ENCODE measurements at regions not wholly inside any gene's neighbourhood (a gene's known extent, or its start where the extent isn't known, plus 50 kb on each side); places are given as distances from the start of the nearest gene placed in this dataset.

GRCh38 chr5:10069637-10070313, 179.9 kb downstream of the ATPSCKMT start:
- DNase-seq, result no peak
- Histone ChIP-seq H3K27me3 (no peaks in the 10 kb centered on the region), H3K27ac (no peak overlapping the region), H3K4me1 (no peaks in the 10 kb centered on the region), H3K4me3 (no peak overlapping the region), H3K36me3 (no peaks in the 10 kb centered on the region), H3K9me3 (replicated peaks) (no peaks in the 10 kb centered on the region)

GRCh38 chr5:10065428-10066000, 184.2 kb downstream of the ATPSCKMT start:
- no peak for DNase-seq
- Histone ChIP-seq H3K27ac (no peak overlapping the region), H3K4me3 (no peak overlapping the region), H3K27me3 (no peaks in the 10 kb centered on the region), H3K9me3 (replicated peaks) (no peaks in the 10 kb centered on the region), H3K36me3 (no peaks in the 10 kb centered on the region), H3K4me1 (no peaks in the 10 kb centered on the region)

GRCh38 chr5:10064546-10065195, 185.0 kb downstream of the ATPSCKMT start:
- H3K4me1 ChIP-seq, result no peaks in the 10 kb centered on the region
- no peak overlapping the region for H3K27ac ChIP-seq
- H3K36me3 ChIP-seq, result no peaks in the 10 kb centered on the region
- H3K4me3 ChIP-seq, result no peak overlapping the region
- DNase-seq, result no peak
- no peaks in the 10 kb centered on the region for H3K27me3 ChIP-seq
- no peaks in the 10 kb centered on the region for H3K9me3 ChIP-seq (replicated peaks)

- H3K4me1 ChIP-seq, result no peaks in the 10 kb centered on the region
- no peaks in the 10 kb centered on the region for H3K36me3 ChIP-seq
- H3K9me3 ChIP-seq (replicated peaks), result no peaks in the 10 kb centered on the region
- H3K4me3 ChIP-seq, result no peak overlapping the region
- DNase-seq, result no peak
- no peaks in the 10 kb centered on the region for H3K27me3 ChIP-seq
- H3K27ac ChIP-seq, result no peak overlapping the region
These were observed 185.7 kb downstream of the ATPSCKMT start for GRCh38 chr5:10063997-10064396.

- no peak overlapping the region for H3K27ac ChIP-seq
- DNase-seq, result no peak
- H3K36me3 ChIP-seq, result no peaks in the 10 kb centered on the region
- H3K4me1 ChIP-seq, result no peaks in the 10 kb centered on the region
- H3K27me3 ChIP-seq, result no peaks in the 10 kb centered on the region
- no peak overlapping the region for H3K4me3 ChIP-seq
- no peaks in the 10 kb centered on the region for H3K9me3 ChIP-seq (replicated peaks)
These were observed 189.7 kb downstream of the ATPSCKMT start for GRCh38 chr5:10059980-10060379.

GRCh38 chr5:10059556-10059955, 190.1 kb downstream of the ATPSCKMT start:
- Histone ChIP-seq H3K36me3 (no peaks in the 10 kb centered on the region), H3K27me3 (no peaks in the 10 kb centered on the region)

GRCh38 chr5:10057356-10057755, 192.3 kb downstream of the ATPSCKMT start:
- no peaks in the 10 kb centered on the region for H3K9me3 ChIP-seq (replicated peaks)
- no peak overlapping the region for H3K4me3 ChIP-seq
- no peaks in the 10 kb centered on the region for H3K4me1 ChIP-seq
- no peak for DNase-seq
- no peaks in the 10 kb centered on the region for H3K27me3 ChIP-seq
- no peak overlapping the region for H3K27ac ChIP-seq
- H3K36me3 ChIP-seq, result no peaks in the 10 kb centered on the region

More at GRCh38 chr5:10059556-10059955, 190.1 kb downstream of the ATPSCKMT start:
- DNase-seq, result no peak
- H3K9me3 ChIP-seq (replicated peaks), result no peaks in the 10 kb centered on the region
- no peaks in the 10 kb centered on the region for H3K4me1 ChIP-seq
- H3K4me3 ChIP-seq, result no peak overlapping the region
- no peak overlapping the region for H3K27ac ChIP-seq

GRCh38 chr5:10056228-10056760, 193.4 kb downstream of the ATPSCKMT start:
- H3K4me1 ChIP-seq, result no peaks in the 10 kb centered on the region
- H3K36me3 ChIP-seq, result no peaks in the 10 kb centered on the region
- no peaks in the 10 kb centered on the region for H3K27me3 ChIP-seq

GRCh38 chr5:10049858-10050455, 199.7 kb downstream of the ATPSCKMT start:
- Histone ChIP-seq H3K27me3 (no peaks in the 10 kb centered on the region), H3K27ac (no peak overlapping the region), H3K36me3 (no peaks in the 10 kb centered on the region), H3K4me1 (no peaks in the 10 kb centered on the region), H3K4me3 (no peak overlapping the region), H3K9me3 (replicated peaks) (no peaks in the 10 kb centered on the region)
- no peak for DNase-seq

More at GRCh38 chr5:10056228-10056760, 193.4 kb downstream of the ATPSCKMT start:
- DNase-seq, result no peak
- Histone ChIP-seq H3K9me3 (replicated peaks) (no peaks in the 10 kb centered on the region), H3K27ac (no peak overlapping the region), H3K4me3 (no peak overlapping the region)

GRCh38 chr5:10046676-10047075, 203.0 kb downstream of the ATPSCKMT start:
- H3K27me3 ChIP-seq, result no peaks in the 10 kb centered on the region
- DNase-seq, result peak; percentile 52 to 67
- H3K27ac ChIP-seq, result no peak overlapping the region

GRCh38 chr5:10045376-10045775, 204.3 kb downstream of the ATPSCKMT start:
- H3K4me3 ChIP-seq, result no peak overlapping the region
- no peaks in the 10 kb centered on the region for H3K9me3 ChIP-seq (replicated peaks)
- no peaks in the 10 kb centered on the region for H3K4me1 ChIP-seq
- no peaks in the 10 kb centered on the region for H3K36me3 ChIP-seq
- H3K27me3 ChIP-seq, result no peaks in the 10 kb centered on the region
- DNase-seq, result no peak
- H3K27ac ChIP-seq, result no peak overlapping the region

More at GRCh38 chr5:10046676-10047075, 203.0 kb downstream of the ATPSCKMT start:
- H3K9me3 ChIP-seq (replicated peaks), result no peaks in the 10 kb centered on the region
- H3K4me1 ChIP-seq, result no peaks in the 10 kb centered on the region
- no peaks in the 10 kb centered on the region for H3K36me3 ChIP-seq
- no peak overlapping the region for H3K4me3 ChIP-seq

GRCh38 chr5:10036136-10036815, 213.4 kb downstream of the ATPSCKMT start:
- Histone ChIP-seq H3K36me3 (no peaks in the 10 kb centered on the region), H3K27me3 (no peaks in the 10 kb centered on the region), H3K27ac (peak overlapping the region; percentile 78), H3K9me3 (replicated peaks) (no peaks in the 10 kb centered on the region), H3K4me3 (no peak overlapping the region), H3K4me1 (peaks cover 9% of the 10 kb centered on the region)
- DNase-seq, result peak; percentile 28 to 72

- DNase-seq, result peak; percentile 51 to 67
- Histone ChIP-seq H3K4me3 (no peak overlapping the region), H3K27ac (no peak overlapping the region)
These were observed 215.7 kb downstream of the ATPSCKMT start for GRCh38 chr5:10034001-10034400.

GRCh38 chr5:10031817-10032216, 217.9 kb downstream of the ATPSCKMT start:
- no peak overlapping the region for H3K4me3 ChIP-seq
- no peaks in the 10 kb centered on the region for H3K27me3 ChIP-seq
- H3K36me3 ChIP-seq, result no peaks in the 10 kb centered on the region
- H3K27ac ChIP-seq, result no peak overlapping the region
- DNase-seq, result no peak
- H3K9me3 ChIP-seq (replicated peaks), result no peaks in the 10 kb centered on the region
- peaks cover 9% of the 10 kb centered on the region for H3K4me1 ChIP-seq

More at GRCh38 chr5:10034001-10034400, 215.7 kb downstream of the ATPSCKMT start:
- H3K27me3 ChIP-seq, result no peaks in the 10 kb centered on the region
- H3K9me3 ChIP-seq (replicated peaks), result no peaks in the 10 kb centered on the region
- no peaks in the 10 kb centered on the region for H3K36me3 ChIP-seq
- H3K4me1 ChIP-seq, result peaks cover 9% of the 10 kb centered on the region

All from SJCRH30 (cell line).